ENCODE measurements at regions not wholly inside any gene's neighbourhood (a gene's known extent, or its start where the extent isn't known, plus 50 kb on each side); places are given as distances from the start of the nearest gene placed in this dataset.

DNA sequence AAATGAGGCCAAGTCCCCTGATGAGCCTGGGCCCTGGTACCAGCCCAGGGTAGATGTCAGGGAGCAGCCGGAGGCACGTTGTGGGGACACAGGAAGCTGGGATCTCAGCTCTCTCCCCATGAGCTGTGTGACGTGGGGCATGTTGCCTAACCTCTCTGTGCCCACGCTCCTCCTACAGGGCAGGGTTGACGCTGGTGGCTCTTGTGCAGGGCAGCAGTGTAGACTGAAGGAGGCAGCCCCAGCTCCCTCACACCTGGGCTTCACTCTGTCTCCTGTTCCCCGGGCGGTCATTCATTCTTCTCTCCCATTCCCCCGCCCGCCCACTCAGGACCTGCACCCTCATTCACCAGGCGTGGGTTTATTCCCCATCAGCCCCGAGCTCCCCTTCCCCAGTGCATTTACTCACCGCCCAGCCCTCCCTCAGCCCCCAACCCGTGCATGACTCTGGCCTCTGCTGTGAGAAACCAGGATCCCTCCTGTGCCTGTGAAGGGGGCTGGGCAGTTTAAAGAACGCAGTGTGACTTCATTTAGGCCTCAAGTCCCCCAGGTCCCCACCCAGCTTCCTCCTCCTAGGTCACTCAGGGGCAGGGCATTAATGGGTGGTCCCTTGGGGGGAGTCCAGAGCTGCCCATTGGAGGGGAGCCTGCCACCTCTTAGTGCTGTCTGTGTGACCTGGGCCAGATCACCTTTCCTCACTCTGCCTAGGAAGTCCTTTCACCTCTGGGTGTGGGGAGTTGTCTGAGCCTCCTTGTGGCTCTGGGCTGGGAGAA, 285.7 kb downstream of the PTPRU start:
- no peak overlapping the region for H3K4me3 Mint-ChIP-seq (ENCODE audit: unreplicated experiment)
- no peaks in the 10 kb centered on the region for H3K36me3 Mint-ChIP-seq (ENCODE audit: low read depth)
- peak; percentile 68 for DNase-seq (ENCODE audit: low spot score)
- no peak overlapping the region for H3K27ac Mint-ChIP-seq (ENCODE audit: unreplicated experiment)
- H3K9me3 Mint-ChIP-seq (ENCODE audit: low read depth): no peaks in the 10 kb centered on the region
- TF ChIP-seq, protein P1, sequence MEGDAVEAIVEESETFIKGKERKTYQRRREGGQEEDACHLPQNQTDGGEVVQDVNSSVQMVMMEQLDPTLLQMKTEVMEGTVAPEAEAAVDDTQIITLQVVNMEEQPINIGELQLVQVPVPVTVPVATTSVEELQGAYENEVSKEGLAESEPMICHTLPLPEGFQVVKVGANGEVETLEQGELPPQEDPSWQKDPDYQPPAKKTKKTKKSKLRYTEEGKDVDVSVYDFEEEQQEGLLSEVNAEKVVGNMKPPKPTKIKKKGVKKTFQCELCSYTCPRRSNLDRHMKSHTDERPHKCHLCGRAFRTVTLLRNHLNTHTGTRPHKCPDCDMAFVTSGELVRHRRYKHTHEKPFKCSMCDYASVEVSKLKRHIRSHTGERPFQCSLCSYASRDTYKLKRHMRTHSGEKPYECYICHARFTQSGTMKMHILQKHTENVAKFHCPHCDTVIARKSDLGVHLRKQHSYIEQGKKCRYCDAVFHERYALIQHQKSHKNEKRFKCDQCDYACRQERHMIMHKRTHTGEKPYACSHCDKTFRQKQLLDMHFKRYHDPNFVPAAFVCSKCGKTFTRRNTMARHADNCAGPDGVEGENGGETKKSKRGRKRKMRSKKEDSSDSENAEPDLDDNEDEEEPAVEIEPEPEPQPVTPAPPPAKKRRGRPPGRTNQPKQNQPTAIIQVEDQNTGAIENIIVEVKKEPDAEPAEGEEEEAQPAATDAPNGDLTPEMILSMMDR (IDR thresholded peaks at IDR 0.05): no peak
- peaks cover 28% of the 10 kb centered on the region for H3K27me3 Mint-ChIP-seq (ENCODE audit: low read depth)
- no peaks in the 10 kb centered on the region for H3K4me1 Mint-ChIP-seq (ENCODE audit: low read depth)

DNA sequence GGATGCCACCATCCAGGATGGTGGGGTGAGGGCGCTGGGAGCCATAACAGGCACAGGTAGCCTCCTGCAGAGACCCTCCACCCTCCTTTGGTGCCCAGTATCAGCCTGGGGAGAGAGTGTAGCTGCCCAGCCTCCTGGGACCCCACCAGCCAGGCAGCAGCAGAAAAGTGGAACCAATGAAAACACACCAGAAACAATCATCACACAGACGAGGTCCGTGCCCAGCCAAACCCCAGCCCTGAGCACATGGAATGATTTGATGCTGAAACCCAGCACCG, 285.1 kb downstream of the PTPRU start:
- TF ChIP-seq, protein P1 (IDR thresholded peaks at IDR 0.05): no peak
- H3K9me3 Mint-ChIP-seq (ENCODE audit: low read depth): no peaks in the 10 kb centered on the region
- no peaks in the 10 kb centered on the region for H3K36me3 Mint-ChIP-seq (ENCODE audit: low read depth)
- H3K4me3 Mint-ChIP-seq (ENCODE audit: unreplicated experiment): no peak overlapping the region
- H3K27me3 Mint-ChIP-seq (ENCODE audit: low read depth): peaks cover 26% of the 10 kb centered on the region
- DNase-seq (ENCODE audit: low spot score): no peak
- no peak overlapping the region for H3K27ac Mint-ChIP-seq (ENCODE audit: unreplicated experiment)
- H3K4me1 Mint-ChIP-seq (ENCODE audit: low read depth): no peaks in the 10 kb centered on the region

DNA sequence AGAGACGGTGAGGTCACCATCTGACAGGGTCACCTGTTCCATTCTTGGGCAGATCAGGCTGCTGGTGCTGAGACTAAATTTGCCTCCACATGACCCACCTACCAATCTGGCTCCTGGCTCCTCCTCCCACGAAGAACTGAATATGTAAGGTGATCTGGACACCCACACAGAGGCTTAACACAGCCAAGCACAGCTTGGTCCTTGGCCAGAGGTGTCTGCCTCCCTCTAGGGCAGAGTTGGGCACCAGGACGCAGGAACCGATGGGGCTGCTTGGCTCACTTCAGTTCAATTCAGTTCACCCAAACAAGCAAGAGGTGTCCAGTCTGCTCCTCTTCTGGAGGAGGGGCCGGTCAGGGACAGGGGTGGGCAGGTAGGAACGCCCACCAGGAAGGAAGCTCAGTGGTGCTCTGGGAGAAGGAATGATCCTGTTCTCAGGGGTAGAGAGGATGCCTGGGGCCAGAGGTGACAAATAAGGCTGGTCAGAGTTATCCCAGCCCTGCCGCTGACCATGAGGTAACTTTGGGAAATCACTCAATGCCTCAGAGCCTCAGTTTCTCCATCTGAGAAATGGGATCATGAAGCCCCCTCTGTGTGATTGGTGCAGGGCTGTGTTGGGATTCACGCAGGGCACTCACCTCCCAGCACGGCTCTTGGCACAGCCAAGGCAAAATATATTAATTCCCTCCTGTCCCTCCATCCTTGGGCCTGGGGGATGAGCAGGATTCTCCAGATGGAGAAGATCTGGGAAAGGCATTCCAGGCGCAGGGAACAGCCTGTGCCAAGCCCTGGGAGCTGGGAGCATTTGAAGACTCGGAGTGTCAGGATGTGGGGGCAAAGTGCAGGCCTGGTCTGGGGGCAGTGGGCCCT, 284.5 kb downstream of the PTPRU start:
- Mint-ChIP-seq H3K27ac (ENCODE audit: unreplicated experiment) (no peak overlapping the region), H3K36me3 (ENCODE audit: low read depth) (no peaks in the 10 kb centered on the region), H3K4me1 (ENCODE audit: low read depth) (no peaks in the 10 kb centered on the region), H3K4me3 (ENCODE audit: unreplicated experiment) (no peak overlapping the region), H3K27me3 (ENCODE audit: low read depth) (peaks cover 27% of the 10 kb centered on the region), H3K9me3 (ENCODE audit: low read depth) (no peaks in the 10 kb centered on the region)
- TF ChIP-seq, protein P1 (IDR thresholded peaks at IDR 0.05): no peak
- peak; percentile 58 for DNase-seq (ENCODE audit: low spot score)

DNA sequence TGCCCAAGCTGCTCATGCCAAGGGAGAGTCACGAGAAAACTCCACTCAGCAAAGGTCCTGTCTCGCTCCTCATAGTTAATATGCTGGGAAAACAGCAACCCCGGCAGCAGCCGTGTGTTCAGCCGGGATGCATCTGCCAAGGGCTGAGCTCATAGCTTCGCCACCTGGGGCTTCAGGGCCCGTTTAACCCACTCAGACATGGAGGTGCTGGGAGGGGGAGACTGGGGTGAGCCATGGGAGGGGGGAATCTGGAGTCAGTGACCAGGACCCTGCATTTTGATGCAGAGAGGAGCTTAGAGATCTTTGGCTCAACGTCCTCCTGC, 283.4 kb downstream of the PTPRU start:
- no peak overlapping the region for H3K4me3 Mint-ChIP-seq (ENCODE audit: unreplicated experiment)
- TF ChIP-seq, protein P1 (IDR thresholded peaks at IDR 0.05): no peak
- H3K4me1 Mint-ChIP-seq (ENCODE audit: low read depth): no peaks in the 10 kb centered on the region
- no peaks in the 10 kb centered on the region for H3K36me3 Mint-ChIP-seq (ENCODE audit: low read depth)
- H3K27ac Mint-ChIP-seq (ENCODE audit: unreplicated experiment): no peak overlapping the region
- H3K9me3 Mint-ChIP-seq (ENCODE audit: low read depth): no peaks in the 10 kb centered on the region
- DNase-seq (ENCODE audit: low spot score): peak; percentile 46
- H3K27me3 Mint-ChIP-seq (ENCODE audit: low read depth): peaks cover 29% of the 10 kb centered on the region

DNA sequence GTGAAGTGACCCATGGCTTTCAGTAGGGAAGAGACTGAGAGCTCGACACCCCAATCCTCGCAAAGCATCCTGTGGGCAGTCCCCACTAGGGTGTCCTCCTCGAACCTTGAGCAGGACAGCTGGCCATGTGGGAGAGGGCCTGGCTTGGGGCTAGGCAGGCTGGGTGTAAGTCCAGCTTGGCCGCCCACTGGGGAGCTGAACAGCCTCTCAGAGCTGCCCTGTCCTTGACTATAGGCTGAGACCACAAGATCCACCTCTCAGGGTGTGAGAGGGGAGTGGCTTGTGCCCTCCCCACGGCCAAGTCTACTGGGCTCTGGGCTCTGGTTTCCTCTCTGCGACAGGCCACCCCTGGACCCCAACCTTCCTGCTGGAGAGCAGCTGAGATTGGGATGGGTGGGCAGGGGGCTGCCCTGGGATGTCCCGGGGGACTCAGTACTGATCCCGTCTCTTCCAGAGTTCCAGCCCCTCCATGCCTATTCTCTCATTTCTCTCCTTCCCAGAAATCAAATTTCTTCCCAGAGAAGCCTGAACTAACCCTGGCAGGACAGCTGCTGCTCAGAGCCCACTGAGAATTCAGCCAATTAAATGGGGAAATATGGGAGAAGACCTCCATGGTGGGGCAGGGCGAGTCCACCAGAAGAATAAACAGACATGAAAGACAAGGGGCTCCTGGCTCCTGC, 282.9 kb downstream of the PTPRU start:
- peak; percentile 61 for DNase-seq (ENCODE audit: low spot score)
- H3K27me3 Mint-ChIP-seq (ENCODE audit: low read depth): peaks cover 33% of the 10 kb centered on the region
- no peaks in the 10 kb centered on the region for H3K36me3 Mint-ChIP-seq (ENCODE audit: low read depth)
- TF ChIP-seq, protein P1 (IDR thresholded peaks at IDR 0.05): no peak
- H3K9me3 Mint-ChIP-seq (ENCODE audit: low read depth): no peaks in the 10 kb centered on the region
- H3K4me3 Mint-ChIP-seq (ENCODE audit: unreplicated experiment): no peak overlapping the region
- H3K27ac Mint-ChIP-seq (ENCODE audit: unreplicated experiment): no peak overlapping the region
- H3K4me1 Mint-ChIP-seq (ENCODE audit: low read depth): no peaks in the 10 kb centered on the region
